Liver (tissue), 8 donors: ENCODE measurements at regions not wholly inside any gene's neighbourhood (a gene's known extent, or its start where the extent isn't known, plus 50 kb on each side); places are given as distances from the start of the nearest gene placed in this dataset.

Source experiments
- DNase-seq: peaks from one replicate; pipeline ENCODE4 v3.0.0-alpha.2; 2017; ENCODE audit warnings: low spot score
- H3K27ac ChIP-seq, 2 donors: one replicate each; pipeline ENCODE4 v1.7.0; 2013; ENCODE audit warnings: inconsistent platforms in 2 of 2, low read length in 2 of 2, control low read depth in 1 of 2, low read depth in 1 of 2, mild to moderate bottlenecking in 1 of 2
- H3K27me3 ChIP-seq, 4 donors: one replicate each; pipeline versions ENCODE4 v1.6.1 to v1.7.0; 2013; ENCODE audit warnings: low read length in 3 of 4, inconsistent platforms in 1 of 4, mild to moderate bottlenecking in 1 of 4, moderate library complexity in 1 of 4; ENCODE audit not compliant: control insufficient read depth in 4 of 4, insufficient read depth in 4 of 4
- H3K36me3 ChIP-seq, 4 donors: one replicate each; pipeline versions ENCODE4 v1.6.1 to v1.7.0; 2013; ENCODE audit warnings: low read length in 3 of 4, mild to moderate bottlenecking in 3 of 4, low read depth in 1 of 4, moderate library complexity in 1 of 4; ENCODE audit not compliant: control insufficient read depth in 4 of 4, insufficient read depth in 3 of 4
- H3K4me1 ChIP-seq, 4 donors: one replicate each; pipeline versions ENCODE4 v1.6.1 to v1.7.0; 2013; ENCODE audit warnings: low read length in 3 of 4, mild to moderate bottlenecking in 3 of 4, moderate library complexity in 1 of 4; ENCODE audit not compliant: control insufficient read depth in 4 of 4, insufficient read depth in 4 of 4
- H3K4me3 ChIP-seq, 3 donors: one replicate each; pipeline versions ENCODE4 v1.6.1 to v1.7.0; 2013; ENCODE audit warnings: low read length in 3 of 3, control low read depth in 1 of 3, low read depth in 1 of 3, mild to moderate bottlenecking in 1 of 3
- H3K9ac ChIP-seq, 2 donors: one replicate each; pipeline ENCODE4 v1.7.0; 2013; ENCODE audit warnings: low read length in 2 of 2, mild to moderate bottlenecking in 2 of 2, moderate library complexity in 2 of 2, control low read depth in 1 of 2, low read depth in 1 of 2
- H3K9me3 ChIP-seq, 4 donors: one replicate each; pipeline versions ENCODE4 v1.6.1 to v1.7.0; 2013; ENCODE audit warnings: low read length in 3 of 4; ENCODE audit not compliant: control insufficient read depth in 4 of 4
- EGR1 ChIP-seq, 2 donors: IDR thresholded peaks; 2 replicates each; pipeline ENCODE4 v1.6.1; 2016 to 2018; ENCODE audit warnings: antibody characterized with exemption in 2 of 2, low read depth in 2 of 2
- FOXA1 ChIP-seq: IDR thresholded peaks from 2 replicates; pipeline ENCODE4 v1.6.1; 2016; ENCODE audit warnings: antibody characterized with exemption
- FOXA2 ChIP-seq: IDR thresholded peaks from 2 replicates; pipeline ENCODE4 v1.6.1; 2016; ENCODE audit warnings: antibody characterized with exemption
- HNF4A ChIP-seq, 2 donors: conservative IDR thresholded peaks; 2 replicates each; pipeline ENCODE4 v1.6.1; 2016; ENCODE audit warnings: antibody characterized with exemption in 2 of 2, mild to moderate bottlenecking in 2 of 2
- HNF4G ChIP-seq: IDR thresholded peaks from 2 replicates; pipeline ENCODE4 v1.6.1; 2016; ENCODE audit warnings: antibody characterized with exemption
- JUND ChIP-seq, 2 donors: IDR thresholded peaks; 2 replicates each; pipeline ENCODE4 v1.6.1; 2016; ENCODE audit warnings: antibody characterized with exemption in 2 of 2
- NR2F2 ChIP-seq: IDR thresholded peaks from 2 replicates; pipeline ENCODE4 v1.6.1; 2016; ENCODE audit warnings: antibody characterized with exemption
- RAD21 ChIP-seq, 2 donors: IDR thresholded peaks; 2 replicates each; pipeline ENCODE4 v1.6.1; 2016; ENCODE audit warnings: antibody characterized with exemption in 2 of 2, mild to moderate bottlenecking in 2 of 2
- RXRA ChIP-seq, 2 donors: IDR thresholded peaks; 2 replicates each; pipeline ENCODE4 v1.6.1; 2017 to 2018; ENCODE audit warnings: antibody characterized with exemption in 2 of 2, mild to moderate bottlenecking in 1 of 2
- SP1 ChIP-seq: IDR thresholded peaks from 2 replicates; pipeline ENCODE4 v1.6.1; 2018; ENCODE audit warnings: antibody characterized with exemption, mild to moderate bottlenecking
- YY1 ChIP-seq: IDR thresholded peaks from 2 replicates; pipeline ENCODE4 v1.6.1; 2016; ENCODE audit warnings: antibody characterized with exemption, mild to moderate bottlenecking
- WGBS: extraction: QIAGEN DNeasy Blood & Tissue Kit; methylation state at CpG from one replicate; pipeline ENCODE4 v1.1.7; 2013; 5-methylcytosine and 5-hydroxymethylcytosine counted together
- TF ChIP-seq, protein P1 (sequence below): IDR thresholded peaks from 2 replicates; pipeline ENCODE4 v1.6.1; 2016; ENCODE audit warnings: antibody characterized with exemption
- TF ChIP-seq, protein P2 (sequence below): fragments of 150-350 bp; IDR thresholded peaks from 2 replicates; pipeline ENCODE4 v1.5.1; 2017; ENCODE audit warnings: improper control_type of control experiment, low read depth, low read length; ENCODE audit not compliant: missing input control
- TF ChIP-seq, protein P3 (sequence below): IDR thresholded peaks from 2 replicates; pipeline ENCODE4 v1.6.1; 2016; ENCODE audit warnings: antibody characterized with exemption
- TF ChIP-seq, protein P4 (sequence below): IDR thresholded peaks from 2 replicates; pipeline ENCODE4 v1.6.1; 2016; ENCODE audit warnings: antibody characterized with exemption, mild to moderate bottlenecking
- donor health status: healthy.
- donor health status: healthy.
- donor health status: healthy.
- donor health status: healthy.
- donor health status: healthy.

DNA sequence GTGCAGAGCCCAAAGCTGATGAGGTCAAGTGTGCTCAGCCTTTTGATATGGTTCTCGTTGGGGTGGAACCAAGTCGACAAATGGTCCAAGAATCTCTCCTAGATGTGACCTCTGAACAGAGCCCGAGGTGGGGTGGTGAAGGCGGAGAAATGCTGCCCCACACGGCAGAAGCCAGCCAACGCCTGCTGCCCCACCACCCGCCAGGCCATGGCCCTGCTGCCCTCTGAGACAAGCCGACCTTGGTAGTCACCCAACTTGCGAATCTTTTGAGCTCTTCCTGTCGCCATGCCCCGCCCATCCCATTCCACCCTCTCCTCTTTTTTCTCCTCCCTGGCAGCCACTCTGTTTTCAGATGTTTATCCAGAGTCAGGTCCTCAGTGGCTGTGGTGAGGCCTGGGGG lies 91.5 kb upstream of the EGFLAM start (continued):
- no peak for TF ChIP-seq RXRA (IDR thresholded peaks at IDR 0.05)
- TF ChIP-seq JUND (IDR thresholded peaks at IDR 0.05), result no peak
- no peak for TF ChIP-seq FOXA2

DNA sequence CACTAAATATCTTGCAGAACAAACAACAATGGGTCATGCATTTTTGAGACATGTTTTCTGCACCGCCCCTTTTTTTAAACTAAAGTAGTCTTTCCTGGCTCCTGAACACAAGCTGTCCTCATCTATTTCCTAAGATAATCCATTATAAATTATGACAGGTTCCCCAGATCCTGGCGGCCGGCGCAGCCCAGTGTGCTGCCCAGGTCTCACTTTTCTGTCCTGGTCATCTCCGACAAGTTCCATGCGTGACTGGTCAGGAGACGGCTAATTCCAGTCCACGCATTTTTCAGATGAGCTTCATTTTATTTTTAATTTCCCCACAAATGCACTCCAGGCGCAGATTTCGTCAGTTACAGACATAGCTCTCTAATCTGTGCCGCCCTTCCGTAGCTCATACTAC lies 92.9 kb upstream of the EGFLAM start:
- H3K27me3 ChIP-seq, result peaks cover 0 to 2% (median 0%) of the 10 kb centered on the region in 4 donors
- DNase-seq, result no peak
- no peak overlapping the region for H3K4me3 ChIP-seq
- H3K36me3 ChIP-seq, result no peaks in the 10 kb centered on the region
- TF ChIP-seq YY1, result no peak
- TF ChIP-seq EGR1 (IDR thresholded peaks at IDR 0.05; ENCODE audit: low read depth in 2 of 2), result no peak
- TF ChIP-seq FOXA2, result no peak
- TF ChIP-seq HNF4A (conservative IDR thresholded peaks at IDR 0.05), result no peak
- TF ChIP-seq SP1, result no peak
- no peak for TF ChIP-seq JUND (IDR thresholded peaks at IDR 0.05)
- TF ChIP-seq, protein P1, sequence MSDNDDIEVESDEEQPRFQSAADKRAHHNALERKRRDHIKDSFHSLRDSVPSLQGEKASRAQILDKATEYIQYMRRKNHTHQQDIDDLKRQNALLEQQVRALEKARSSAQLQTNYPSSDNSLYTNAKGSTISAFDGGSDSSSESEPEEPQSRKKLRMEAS, result no peak
- no peak for TF ChIP-seq NR2F2
- TF ChIP-seq HNF4G, result no peak
- TF ChIP-seq, protein P2, sequence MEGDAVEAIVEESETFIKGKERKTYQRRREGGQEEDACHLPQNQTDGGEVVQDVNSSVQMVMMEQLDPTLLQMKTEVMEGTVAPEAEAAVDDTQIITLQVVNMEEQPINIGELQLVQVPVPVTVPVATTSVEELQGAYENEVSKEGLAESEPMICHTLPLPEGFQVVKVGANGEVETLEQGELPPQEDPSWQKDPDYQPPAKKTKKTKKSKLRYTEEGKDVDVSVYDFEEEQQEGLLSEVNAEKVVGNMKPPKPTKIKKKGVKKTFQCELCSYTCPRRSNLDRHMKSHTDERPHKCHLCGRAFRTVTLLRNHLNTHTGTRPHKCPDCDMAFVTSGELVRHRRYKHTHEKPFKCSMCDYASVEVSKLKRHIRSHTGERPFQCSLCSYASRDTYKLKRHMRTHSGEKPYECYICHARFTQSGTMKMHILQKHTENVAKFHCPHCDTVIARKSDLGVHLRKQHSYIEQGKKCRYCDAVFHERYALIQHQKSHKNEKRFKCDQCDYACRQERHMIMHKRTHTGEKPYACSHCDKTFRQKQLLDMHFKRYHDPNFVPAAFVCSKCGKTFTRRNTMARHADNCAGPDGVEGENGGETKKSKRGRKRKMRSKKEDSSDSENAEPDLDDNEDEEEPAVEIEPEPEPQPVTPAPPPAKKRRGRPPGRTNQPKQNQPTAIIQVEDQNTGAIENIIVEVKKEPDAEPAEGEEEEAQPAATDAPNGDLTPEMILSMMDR, result no peak
- TF ChIP-seq, protein P3, sequence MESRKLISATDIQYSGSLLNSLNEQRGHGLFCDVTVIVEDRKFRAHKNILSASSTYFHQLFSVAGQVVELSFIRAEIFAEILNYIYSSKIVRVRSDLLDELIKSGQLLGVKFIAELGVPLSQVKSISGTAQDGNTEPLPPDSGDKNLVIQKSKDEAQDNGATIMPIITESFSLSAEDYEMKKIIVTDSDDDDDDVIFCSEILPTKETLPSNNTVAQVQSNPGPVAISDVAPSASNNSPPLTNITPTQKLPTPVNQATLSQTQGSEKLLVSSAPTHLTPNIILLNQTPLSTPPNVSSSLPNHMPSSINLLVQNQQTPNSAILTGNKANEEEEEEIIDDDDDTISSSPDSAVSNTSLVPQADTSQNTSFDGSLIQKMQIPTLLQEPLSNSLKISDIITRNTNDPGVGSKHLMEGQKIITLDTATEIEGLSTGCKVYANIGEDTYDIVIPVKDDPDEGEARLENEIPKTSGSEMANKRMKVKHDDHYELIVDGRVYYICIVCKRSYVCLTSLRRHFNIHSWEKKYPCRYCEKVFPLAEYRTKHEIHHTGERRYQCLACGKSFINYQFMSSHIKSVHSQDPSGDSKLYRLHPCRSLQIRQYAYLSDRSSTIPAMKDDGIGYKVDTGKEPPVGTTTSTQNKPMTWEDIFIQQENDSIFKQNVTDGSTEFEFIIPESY, result no peak
- TF ChIP-seq FOXA1, result no peak
- TF ChIP-seq, protein P4, sequence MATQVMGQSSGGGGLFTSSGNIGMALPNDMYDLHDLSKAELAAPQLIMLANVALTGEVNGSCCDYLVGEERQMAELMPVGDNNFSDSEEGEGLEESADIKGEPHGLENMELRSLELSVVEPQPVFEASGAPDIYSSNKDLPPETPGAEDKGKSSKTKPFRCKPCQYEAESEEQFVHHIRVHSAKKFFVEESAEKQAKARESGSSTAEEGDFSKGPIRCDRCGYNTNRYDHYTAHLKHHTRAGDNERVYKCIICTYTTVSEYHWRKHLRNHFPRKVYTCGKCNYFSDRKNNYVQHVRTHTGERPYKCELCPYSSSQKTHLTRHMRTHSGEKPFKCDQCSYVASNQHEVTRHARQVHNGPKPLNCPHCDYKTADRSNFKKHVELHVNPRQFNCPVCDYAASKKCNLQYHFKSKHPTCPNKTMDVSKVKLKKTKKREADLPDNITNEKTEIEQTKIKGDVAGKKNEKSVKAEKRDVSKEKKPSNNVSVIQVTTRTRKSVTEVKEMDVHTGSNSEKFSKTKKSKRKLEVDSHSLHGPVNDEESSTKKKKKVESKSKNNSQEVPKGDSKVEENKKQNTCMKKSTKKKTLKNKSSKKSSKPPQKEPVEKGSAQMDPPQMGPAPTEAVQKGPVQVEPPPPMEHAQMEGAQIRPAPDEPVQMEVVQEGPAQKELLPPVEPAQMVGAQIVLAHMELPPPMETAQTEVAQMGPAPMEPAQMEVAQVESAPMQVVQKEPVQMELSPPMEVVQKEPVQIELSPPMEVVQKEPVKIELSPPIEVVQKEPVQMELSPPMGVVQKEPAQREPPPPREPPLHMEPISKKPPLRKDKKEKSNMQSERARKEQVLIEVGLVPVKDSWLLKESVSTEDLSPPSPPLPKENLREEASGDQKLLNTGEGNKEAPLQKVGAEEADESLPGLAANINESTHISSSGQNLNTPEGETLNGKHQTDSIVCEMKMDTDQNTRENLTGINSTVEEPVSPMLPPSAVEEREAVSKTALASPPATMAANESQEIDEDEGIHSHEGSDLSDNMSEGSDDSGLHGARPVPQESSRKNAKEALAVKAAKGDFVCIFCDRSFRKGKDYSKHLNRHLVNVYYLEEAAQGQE, result no peak
- no peak for TF ChIP-seq RXRA (IDR thresholded peaks at IDR 0.05)
- no peak for TF ChIP-seq RAD21 (IDR thresholded peaks at IDR 0.05)
- H3K9me3 ChIP-seq, result no peaks in the 10 kb centered on the region
- no peak overlapping the region for H3K27ac ChIP-seq
- 94% methylated on average over 12 of the region's 12 CpGs for WGBS
- no peaks in the 10 kb centered on the region for H3K4me1 ChIP-seq
- H3K9ac ChIP-seq, result no peak overlapping the region
